GF-D8 (cell line): ENCODE measurements at regions not wholly inside any gene's neighbourhood (a gene's known extent, or its start where the extent isn't known, plus 50 kb on each side); places are given as distances from the start of the nearest gene placed in this dataset.

Experiments
- DNase-seq: peaks from one replicate; lab custom pipeline; 2025; lab: John Stamatoyannopoulos, UW

GRCh38 chr9:38227656-38228055 lies 158.6 kb upstream of the SHB start:
- DNase-seq = no peak

- DNase-seq = no peak
Observed at GRCh38 chr9:38227061-38227540, 158.1 kb upstream of the SHB start.

GRCh38 chr9:38226491-38226951 lies 157.5 kb upstream of the SHB start:
- DNase-seq = no peak

- DNase-seq = no peak
Observed at GRCh38 chr9:38224941-38225340, 155.9 kb upstream of the SHB start.

- DNase-seq = no peak
Observed at GRCh38 chr9:38216572-38216971, 147.5 kb upstream of the SHB start.

- DNase-seq = no peak
Observed at GRCh38 chr9:38215465-38215864, 146.4 kb upstream of the SHB start.

GRCh38 chr9:38214432-38214831 lies 145.4 kb upstream of the SHB start:
- DNase-seq = no peak

GRCh38 chr9:38213631-38214299 lies 144.7 kb upstream of the SHB start:
- DNase-seq = no peak

- DNase-seq = no peak
Observed at GRCh38 chr9:38212016-38212415, 143.0 kb upstream of the SHB start.

- no peak for DNase-seq
Observed at GRCh38 chr9:38211002-38211401, 142.0 kb upstream of the SHB start.

GRCh38 chr9:38208206-38208901 lies 139.3 kb upstream of the SHB start:
- DNase-seq = no peak

- DNase-seq = no peak
Observed at GRCh38 chr9:38207247-38207778, 138.3 kb upstream of the SHB start.

GRCh38 chr9:38205279-38205678 lies 136.3 kb upstream of the SHB start:
- DNase-seq = no peak

- no peak for DNase-seq
Observed at GRCh38 chr9:38202336-38202938, 133.4 kb upstream of the SHB start.

GRCh38 chr9:38201844-38202243 lies 132.8 kb upstream of the SHB start:
- no peak for DNase-seq

- no peak for DNase-seq
Observed at GRCh38 chr9:38200431-38200830, 131.4 kb upstream of the SHB start.

GRCh38 chr9:38198140-38198539 lies 129.1 kb upstream of the SHB start:
- DNase-seq = no peak

GRCh38 chr9:38196714-38197113 lies 127.7 kb upstream of the SHB start:
- no peak for DNase-seq

- no peak for DNase-seq
Observed at GRCh38 chr9:38195737-38196161, 126.7 kb upstream of the SHB start.

GRCh38 chr9:38194870-38195269 lies 125.8 kb upstream of the SHB start:
- DNase-seq = no peak

GRCh38 chr9:38192731-38193265 lies 123.8 kb upstream of the SHB start:
- no peak for DNase-seq

- no peak for DNase-seq
Observed at GRCh38 chr9:38186404-38187115, 117.5 kb upstream of the SHB start.
